ENCODE measurements at regions not wholly inside any gene's neighbourhood (a gene's known extent, or its start where the extent isn't known, plus 50 kb on each side); places are given as distances from the start of the nearest gene placed in this dataset.

- ATAC-seq (no peak), FAIRE-seq (no peak), DNase-seq (ENCODE audit: low read depth in 1 of 2, low spot score in 1 of 2) (no peak)
- WGBS (ENCODE audit: missing lambda C conversion rate) = 0% methylated on average over 4 of the region's 4 CpGs
- H3K9me3 ChIP-seq = no peaks in the 10 kb centered on the region
- CTCF ChIA-PET = no interaction called here
- H3K27ac ChIP-seq = no peak overlapping the region
- no peak for TF ChIP-seq NFE2L2 (conservative IDR thresholded peaks at IDR 0.05; ENCODE audit: low read length)
- no peak for TF ChIP-seq NPAS2 (CRISPR knock-in tag; IDR thresholded peaks at IDR 0.05; ENCODE audit: borderline replicate concordance)
- no peak for TF ChIP-seq CHD2 (IDR thresholded peaks at IDR 0.05; ENCODE audit: low read length, partially characterized antibody)
- no peak for TF ChIP-seq CEBPB (IDR thresholded peaks at IDR 0.05)
- no peak for TF ChIP-seq BHLHE40 (IDR thresholded peaks at IDR 0.05; ENCODE audit: low read depth, low read length)
- no peak for TF ChIP-seq REST (IDR thresholded peaks at IDR 0.05)
- TF ChIP-seq, protein P1, sequence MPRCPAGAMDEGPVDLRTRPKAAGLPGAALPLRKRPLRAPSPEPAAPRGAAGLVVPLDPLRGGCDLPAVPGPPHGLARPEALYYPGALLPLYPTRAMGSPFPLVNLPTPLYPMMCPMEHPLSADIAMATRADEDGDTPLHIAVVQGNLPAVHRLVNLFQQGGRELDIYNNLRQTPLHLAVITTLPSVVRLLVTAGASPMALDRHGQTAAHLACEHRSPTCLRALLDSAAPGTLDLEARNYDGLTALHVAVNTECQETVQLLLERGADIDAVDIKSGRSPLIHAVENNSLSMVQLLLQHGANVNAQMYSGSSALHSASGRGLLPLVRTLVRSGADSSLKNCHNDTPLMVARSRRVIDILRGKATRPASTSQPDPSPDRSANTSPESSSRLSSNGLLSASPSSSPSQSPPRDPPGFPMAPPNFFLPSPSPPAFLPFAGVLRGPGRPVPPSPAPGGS (IDR thresholded peaks at IDR 0.05) = no peak
- TF ChIP-seq POLR2A (IDR thresholded peaks at IDR 0.05; ENCODE audit: low read length) = no peak
- TF ChIP-seq GATA3 (IDR thresholded peaks at IDR 0.05; ENCODE audit: borderline replicate concordance) = no peak
- no peaks in the 10 kb centered on the region for H3K4me1 ChIP-seq
- no peak overlapping the region for H3K4me2 ChIP-seq
- POLR2A ChIA-PET = no interaction called here
- H3K4me3 ChIP-seq = no peak overlapping the region
These were observed 175.1 kb upstream of the RADX start for GRCh38 chrX:106436691-106437090.

GRCh38 chrX:106437407-106437806 lies 174.4 kb upstream of the RADX start:
- CTCF ChIA-PET = no interaction called here
- POLR2A ChIA-PET = no interaction called here
- TF ChIP-seq, protein P2, sequence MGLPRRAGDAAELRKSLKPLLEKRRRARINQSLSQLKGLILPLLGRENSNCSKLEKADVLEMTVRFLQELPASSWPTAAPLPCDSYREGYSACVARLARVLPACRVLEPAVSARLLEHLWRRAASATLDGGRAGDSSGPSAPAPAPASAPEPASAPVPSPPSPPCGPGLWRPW (IDR thresholded peaks at IDR 0.05) = no peak
- TF ChIP-seq SREBF2 (IDR thresholded peaks at IDR 0.05) (no peak), KDM1A (IDR thresholded peaks at IDR 0.05; ENCODE audit: low read depth) (no peak), PHF8 (IDR thresholded peaks at IDR 0.05; ENCODE audit: borderline replicate concordance, low read depth) (no peak), NPAS2 (CRISPR knock-in tag; IDR thresholded peaks at IDR 0.05; ENCODE audit: borderline replicate concordance) (no peak), HEYL (CRISPR knock-in tag; IDR thresholded peaks at IDR 0.05) (no peak), CEBPB (IDR thresholded peaks at IDR 0.05) (no peak), CHD4 (IDR thresholded peaks at IDR 0.05; ENCODE audit: borderline replicate concordance) (no peak), CBX2 (IDR thresholded peaks at IDR 0.05; ENCODE audit: borderline replicate concordance, low read depth) (no peak), POLR2A (IDR thresholded peaks at IDR 0.05; ENCODE audit: low read length) (no peak), NR3C1 (IDR thresholded peaks at IDR 0.05) (no peak), TP53 (CRISPR knock-in tag; IDR thresholded peaks at IDR 0.05) (no peak), HOXA7 (CRISPR knock-in tag; IDR thresholded peaks at IDR 0.05) (no peak)
- TF ChIP-seq, protein P3, sequence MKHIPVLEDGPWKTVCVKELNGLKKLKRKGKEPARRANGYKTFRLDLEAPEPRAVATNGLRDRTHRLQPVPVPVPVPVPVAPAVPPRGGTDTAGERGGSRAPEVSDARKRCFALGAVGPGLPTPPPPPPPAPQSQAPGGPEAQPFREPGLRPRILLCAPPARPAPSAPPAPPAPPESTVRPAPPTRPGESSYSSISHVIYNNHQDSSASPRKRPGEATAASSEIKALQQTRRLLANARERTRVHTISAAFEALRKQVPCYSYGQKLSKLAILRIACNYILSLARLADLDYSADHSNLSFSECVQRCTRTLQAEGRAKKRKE (CRISPR knock-in tag; IDR thresholded peaks at IDR 0.05; ENCODE audit: low read depth) = no peak
- TF ChIP-seq, protein P4, sequence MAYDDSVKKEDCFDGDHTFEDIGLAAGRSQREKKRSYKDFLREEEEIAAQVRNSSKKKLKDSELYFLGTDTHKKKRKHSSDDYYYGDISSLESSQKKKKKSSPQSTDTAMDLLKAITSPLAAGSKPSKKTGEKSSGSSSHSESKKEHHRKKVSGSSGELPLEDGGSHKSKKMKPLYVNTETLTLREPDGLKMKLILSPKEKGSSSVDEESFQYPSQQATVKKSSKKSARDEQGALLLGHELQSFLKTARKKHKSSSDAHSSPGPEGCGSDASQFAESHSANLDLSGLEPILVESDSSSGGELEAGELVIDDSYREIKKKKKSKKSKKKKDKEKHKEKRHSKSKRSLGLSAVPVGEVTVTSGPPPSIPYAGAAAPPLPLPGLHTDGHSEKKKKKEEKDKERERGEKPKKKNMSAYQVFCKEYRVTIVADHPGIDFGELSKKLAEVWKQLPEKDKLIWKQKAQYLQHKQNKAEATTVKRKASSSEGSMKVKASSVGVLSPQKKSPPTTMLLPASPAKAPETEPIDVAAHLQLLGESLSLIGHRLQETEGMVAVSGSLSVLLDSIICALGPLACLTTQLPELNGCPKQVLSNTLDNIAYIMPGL (CRISPR knock-in tag; IDR thresholded peaks at IDR 0.05; ENCODE audit: borderline replicate concordance) = no peak
- H3K4me1 ChIP-seq = no peaks in the 10 kb centered on the region
- H3K9me3 ChIP-seq = no peaks in the 10 kb centered on the region
- DNase-seq (ENCODE audit: low read depth in 1 of 2, low spot score in 1 of 2) = no peak
- no peak overlapping the region for H3K4me2 ChIP-seq
- no peak for ATAC-seq
- FAIRE-seq = no peak
- H3K4me3 ChIP-seq = no peak overlapping the region
- H3K27ac ChIP-seq = no peak overlapping the region
- 0% methylated on average over 2 of the region's 3 CpGs for WGBS (ENCODE audit: missing lambda C conversion rate)
